ENCODE measurements at regions not wholly inside any gene's neighbourhood (a gene's known extent, or its start where the extent isn't known, plus 50 kb on each side); places are given as distances from the start of the nearest gene placed in this dataset.

- no peaks in the 10 kb centered on the region for H3K27me3 ChIP-seq
- no peaks in the 10 kb centered on the region for H3K4me1 ChIP-seq
- H3K27ac ChIP-seq, result no peak overlapping the region
- 44 to 53% methylated on average over 3 of the region's 3 CpGs for WGBS, 2 donors
- no peak overlapping the region for H3K4me3 ChIP-seq
- peaks cover 0 to 3% (median 0%) of the 10 kb centered on the region in 4 donors for H3K9me3 ChIP-seq
- H3K36me3 ChIP-seq, result no peaks in the 10 kb centered on the region
- DNase-seq (ENCODE audit: low spot score in 2 of 2), result no peak
- no peak for TF ChIP-seq EP300 (IDR thresholded peaks at IDR 0.05)
- TF ChIP-seq CTCF (IDR thresholded peaks at IDR 0.05), result no peak
- TF ChIP-seq POLR2A (IDR thresholded peaks at IDR 0.05), result no peak
These were observed 413.5 kb upstream of the GRIA3 start for GRCh38 chrX:122770581-122770980.

DNA sequence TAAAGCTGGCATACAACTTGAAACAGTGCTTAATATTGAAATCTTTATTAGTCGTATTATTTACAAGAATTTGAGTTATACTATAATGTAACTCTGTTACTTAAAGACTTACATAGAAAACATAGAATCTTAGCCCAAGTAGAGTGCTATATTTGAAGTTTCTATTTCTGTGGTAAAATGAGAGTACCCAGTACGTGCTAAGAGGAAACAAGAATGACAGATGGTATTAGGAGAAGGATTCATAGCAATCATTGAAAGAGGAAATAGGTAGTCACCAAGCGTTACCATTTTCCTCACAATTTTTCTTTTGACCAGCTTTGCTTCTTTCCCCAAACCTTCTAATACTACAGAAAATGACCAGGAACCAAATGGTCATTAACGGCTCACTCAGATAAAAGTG is 412.1 kb upstream of the GRIA3 start:
- no peaks in the 10 kb centered on the region for H3K36me3 ChIP-seq
- DNase-seq (ENCODE audit: low spot score in 2 of 2), result no peak
- H3K4me3 ChIP-seq, result no peak overlapping the region
- WGBS, 2 donors, result 72 to 84% methylated on average over 4 of the region's 4 CpGs
- no peaks in the 10 kb centered on the region for H3K4me1 ChIP-seq
- H3K27ac ChIP-seq, result no peak overlapping the region
- no peaks in the 10 kb centered on the region for H3K27me3 ChIP-seq
- TF ChIP-seq POLR2A (IDR thresholded peaks at IDR 0.05), result no peak
- TF ChIP-seq CTCF (IDR thresholded peaks at IDR 0.05), result no peak
- peaks cover 0 to 3% (median 0%) of the 10 kb centered on the region in 4 donors for H3K9me3 ChIP-seq

- Histone ChIP-seq H3K27ac (no peak overlapping the region), H3K9me3 (no peaks in the 10 kb centered on the region), H3K36me3 (no peaks in the 10 kb centered on the region), H3K27me3 (no peaks in the 10 kb centered on the region), H3K4me1 (no peaks in the 10 kb centered on the region), H3K4me3 (no peak overlapping the region)
- 59 to 66% methylated on average over 3 of the region's 3 CpGs for WGBS, 2 donors
- no peak for DNase-seq (ENCODE audit: low spot score in 2 of 2)
- TF ChIP-seq EP300 (IDR thresholded peaks at IDR 0.05), result no peak
- no peak for TF ChIP-seq CTCF (IDR thresholded peaks at IDR 0.05)
- TF ChIP-seq POLR2A (IDR thresholded peaks at IDR 0.05), result no peak
These were observed 406.3 kb upstream of the GRIA3 start for GRCh38 chrX:122777766-122778165.

DNA sequence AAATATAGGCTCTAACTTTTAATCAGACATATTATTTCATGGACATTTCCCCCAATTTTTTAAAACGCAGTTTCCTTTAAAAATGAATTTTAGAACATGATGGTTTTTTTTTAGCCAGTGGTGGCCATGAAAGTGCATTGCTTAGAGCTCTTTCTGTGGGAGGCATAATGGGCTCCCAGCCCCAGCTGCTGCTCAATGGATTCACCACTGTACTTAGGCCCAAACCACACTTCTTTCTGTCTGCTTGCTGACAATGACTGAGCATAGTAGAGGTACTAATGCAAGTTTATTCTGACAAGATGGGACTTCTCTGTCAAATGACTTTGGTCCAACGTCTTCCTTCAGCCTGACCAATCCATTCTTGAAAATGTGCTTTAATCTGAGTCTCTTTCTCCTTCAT is 400.2 kb upstream of the GRIA3 start:
- no peaks in the 10 kb centered on the region for H3K4me1 ChIP-seq
- TF ChIP-seq EP300 (IDR thresholded peaks at IDR 0.05) (no peak), CTCF (IDR thresholded peaks at IDR 0.05) (no peak), POLR2A (IDR thresholded peaks at IDR 0.05) (no peak)
- 63 to 68% methylated on average over 2 of the region's 2 CpGs for WGBS, 2 donors

DNA sequence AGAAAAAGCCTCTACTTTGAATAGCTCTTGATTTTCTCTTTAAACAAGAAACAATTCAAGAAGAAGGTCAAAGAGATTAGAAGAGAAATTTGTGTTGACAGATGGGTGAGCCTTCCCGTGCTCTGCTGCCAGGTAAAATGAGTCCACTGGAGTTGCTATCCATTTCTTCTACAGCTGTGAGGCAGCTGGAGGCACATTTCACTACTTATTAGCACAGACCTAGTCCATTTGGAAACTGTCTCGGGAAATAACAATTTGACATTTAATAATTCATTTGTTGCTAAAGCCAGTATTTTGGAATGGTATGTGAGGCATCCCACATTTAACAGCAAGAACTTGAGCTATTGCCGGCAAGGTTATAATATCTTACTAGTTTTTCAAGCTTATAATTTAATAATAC is 396.8 kb upstream of the GRIA3 start:
- no peak overlapping the region for H3K4me3 ChIP-seq
- 48 to 65% methylated on average over 3 of the region's 3 CpGs for WGBS, 2 donors

More for the DNA sequence above, 400.2 kb upstream of the GRIA3 start:
- no peaks in the 10 kb centered on the region for H3K27me3 ChIP-seq
- H3K4me3 ChIP-seq, result no peak overlapping the region
- H3K9me3 ChIP-seq, result no peaks in the 10 kb centered on the region
- no peak overlapping the region for H3K27ac ChIP-seq
- no peak for DNase-seq (ENCODE audit: low spot score in 2 of 2)
- no peaks in the 10 kb centered on the region for H3K36me3 ChIP-seq

More for the DNA sequence above, 396.8 kb upstream of the GRIA3 start:
- TF ChIP-seq POLR2A (IDR thresholded peaks at IDR 0.05) (no peak), CTCF (IDR thresholded peaks at IDR 0.05) (no peak), EP300 (IDR thresholded peaks at IDR 0.05) (no peak)
- Histone ChIP-seq H3K9me3 (no peaks in the 10 kb centered on the region), H3K36me3 (no peaks in the 10 kb centered on the region), H3K27me3 (no peaks in the 10 kb centered on the region), H3K27ac (no peak overlapping the region), H3K4me1 (no peaks in the 10 kb centered on the region)
- no peak for DNase-seq (ENCODE audit: low spot score in 2 of 2)
